ENCODE measurements at regions not wholly inside any gene's neighbourhood (a gene's known extent, or its start where the extent isn't known, plus 50 kb on each side); places are given as distances from the start of the nearest gene placed in this dataset.

DNA sequence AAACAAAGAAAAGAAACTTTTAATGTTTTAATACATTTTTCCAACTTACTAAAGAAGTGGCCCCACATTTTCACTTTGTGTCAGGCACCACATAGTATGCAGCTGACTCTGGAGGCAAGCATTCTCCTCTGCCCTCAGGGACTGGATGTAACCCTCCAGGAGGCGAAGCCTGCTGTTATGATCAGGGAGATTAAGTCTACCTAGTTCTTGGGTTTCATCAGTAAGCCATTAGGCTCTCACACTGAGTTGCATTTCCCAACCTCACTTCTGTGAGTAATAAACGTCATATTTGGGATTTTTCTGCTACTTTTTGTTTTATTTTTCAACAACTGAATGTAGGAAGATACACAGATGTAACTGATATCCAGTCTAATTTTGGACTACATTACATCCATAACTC is 101.2 kb upstream of the LRFN5 start:
- Mint-ChIP-seq H3K4me1 (peaks cover 6% of the 10 kb centered on the region; the same call in 2 of the 3 replicates), H3K27ac (0 out of 2 replicates have a peak overlapping the region, but pooled peaks have one; percentile 28), H3K9me3 (no peaks in the 10 kb centered on the region), H3K36me3 (ENCODE audit: low read depth) (no peaks in the 10 kb centered on the region), H3K27me3 (ENCODE audit: insufficient read depth, low read depth, poor library complexity) (no peaks in the 10 kb centered on the region), H3K4me3 (no peak overlapping the region)
- DNase-seq (ENCODE audit: low spot score) (peak; percentile 37), ATAC-seq (peak; percentile 95)
- H3F3A ChIP-seq (replicated peaks; ENCODE audit: low read depth), result no peaks in the 10 kb centered on the region
- H3K4me2 ChIP-seq, result no peak overlapping the region
- no peak overlapping the region for H3K27ac ChIP-seq (ENCODE audit: low read depth)
- H3K4me1 ChIP-seq (ENCODE audit: insufficient read depth), result peaks cover 10% of the 10 kb centered on the region; the same call in 1 of the 2 replicates
- H3K27me3 ChIP-seq (ENCODE audit: insufficient read depth), result no peaks in the 10 kb centered on the region
- H3K4me3 ChIP-seq, result no peak overlapping the region
- no peak overlapping the region for H2AFZ ChIP-seq
- TF ChIP-seq EZH2 (IDR thresholded peaks at IDR 0.05; ENCODE audit: low read depth, unreplicated experiment), result no peak
- TF ChIP-seq CREB1 (CRISPR knock-in tag; IDR thresholded peaks at IDR 0.05; ENCODE audit: low read depth), result no peak
- no peak for TF ChIP-seq JUNB (IDR thresholded peaks at IDR 0.05; ENCODE audit: unreplicated experiment)
- no peaks in the 10 kb centered on the region for H3K79me2 ChIP-seq (replicated peaks; ENCODE audit: insufficient read depth)
- H3K9me2 ChIP-seq (ENCODE audit: insufficient read depth), result no peaks in the 10 kb centered on the region
- no peaks in the 10 kb centered on the region for H3K36me3 ChIP-seq (ENCODE audit: insufficient read depth)
- no peaks in the 10 kb centered on the region for H4K20me1 ChIP-seq (replicated peaks; ENCODE audit: insufficient read depth)

DNA sequence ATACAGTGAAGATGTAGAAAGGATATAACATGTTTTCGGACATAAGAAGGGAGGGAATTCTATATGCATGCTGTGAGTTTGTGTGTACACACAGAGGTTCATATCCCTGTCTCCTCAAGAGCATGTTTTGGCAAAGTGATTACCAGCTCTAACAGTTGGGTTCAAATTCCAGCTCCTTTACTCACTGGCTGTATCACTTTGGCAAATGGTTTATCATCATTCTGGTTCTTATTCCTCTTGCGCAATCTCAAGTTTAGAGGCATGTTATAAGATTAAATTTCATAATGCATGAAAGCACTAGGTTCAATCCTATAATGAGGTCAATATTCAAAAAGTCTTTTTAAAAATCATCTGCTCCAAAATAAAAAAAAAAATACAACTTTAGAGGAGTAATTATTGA is 107.7 kb upstream of the LRFN5 start:
- no peaks in the 10 kb centered on the region for H3F3A ChIP-seq (replicated peaks; ENCODE audit: low read depth)
- no peak overlapping the region for H3K27ac Mint-ChIP-seq
- H3K9me3 Mint-ChIP-seq, result no peaks in the 10 kb centered on the region
- no peak overlapping the region for H3K4me3 ChIP-seq
- H3K27me3 Mint-ChIP-seq (ENCODE audit: insufficient read depth, low read depth, poor library complexity), result peaks cover 1% of the 10 kb centered on the region
- no peaks in the 10 kb centered on the region for H3K27me3 ChIP-seq (ENCODE audit: insufficient read depth)
- H3K4me3 Mint-ChIP-seq, result no peak overlapping the region
- no peaks in the 10 kb centered on the region for H3K79me2 ChIP-seq (replicated peaks; ENCODE audit: insufficient read depth)
- H3K36me3 Mint-ChIP-seq (ENCODE audit: low read depth), result no peaks in the 10 kb centered on the region
- no peaks in the 10 kb centered on the region for H3K4me1 Mint-ChIP-seq
- no peaks in the 10 kb centered on the region for H3K36me3 ChIP-seq (ENCODE audit: insufficient read depth)
- DNase-seq (ENCODE audit: low spot score) (no peak), ATAC-seq (no peak)
- no peaks in the 10 kb centered on the region for H3K4me1 ChIP-seq (ENCODE audit: insufficient read depth)
- no peak overlapping the region for H2AFZ ChIP-seq
- H3K9me2 ChIP-seq (ENCODE audit: insufficient read depth), result no peaks in the 10 kb centered on the region
- H4K20me1 ChIP-seq (replicated peaks; ENCODE audit: insufficient read depth), result no peaks in the 10 kb centered on the region
- H3K4me2 ChIP-seq, result no peak overlapping the region
- H3K27ac ChIP-seq (ENCODE audit: low read depth), result no peak overlapping the region
- TF ChIP-seq EZH2 (IDR thresholded peaks at IDR 0.05; ENCODE audit: low read depth, unreplicated experiment) (no peak), ZNF331 (CRISPR knock-in tag; IDR thresholded peaks at IDR 0.05; ENCODE audit: low read depth) (no peak), STAT1 (IDR thresholded peaks at IDR 0.05; ENCODE audit: unreplicated experiment) (no peak), ZNF114 (CRISPR knock-in tag; IDR thresholded peaks at IDR 0.05) (no peak), JUNB (IDR thresholded peaks at IDR 0.05; ENCODE audit: unreplicated experiment) (no peak), NANOG (IDR thresholded peaks at IDR 0.05; ENCODE audit: borderline replicate concordance) (no peak), POLR2AphosphoS5 (IDR thresholded peaks at IDR 0.05; ENCODE audit: low read depth) (no peak), EZH2phosphoT487 (IDR thresholded peaks at IDR 0.05; ENCODE audit: unreplicated experiment) (no peak), CREB1 (CRISPR knock-in tag; IDR thresholded peaks at IDR 0.05; ENCODE audit: low read depth) (no peak)
- TF ChIP-seq, protein P1, sequence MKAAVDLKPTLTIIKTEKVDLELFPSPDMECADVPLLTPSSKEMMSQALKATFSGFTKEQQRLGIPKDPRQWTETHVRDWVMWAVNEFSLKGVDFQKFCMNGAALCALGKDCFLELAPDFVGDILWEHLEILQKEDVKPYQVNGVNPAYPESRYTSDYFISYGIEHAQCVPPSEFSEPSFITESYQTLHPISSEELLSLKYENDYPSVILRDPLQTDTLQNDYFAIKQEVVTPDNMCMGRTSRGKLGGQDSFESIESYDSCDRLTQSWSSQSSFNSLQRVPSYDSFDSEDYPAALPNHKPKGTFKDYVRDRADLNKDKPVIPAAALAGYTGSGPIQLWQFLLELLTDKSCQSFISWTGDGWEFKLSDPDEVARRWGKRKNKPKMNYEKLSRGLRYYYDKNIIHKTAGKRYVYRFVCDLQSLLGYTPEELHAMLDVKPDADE (IDR thresholded peaks at IDR 0.05), result no peak
- TF ChIP-seq, protein P2, sequence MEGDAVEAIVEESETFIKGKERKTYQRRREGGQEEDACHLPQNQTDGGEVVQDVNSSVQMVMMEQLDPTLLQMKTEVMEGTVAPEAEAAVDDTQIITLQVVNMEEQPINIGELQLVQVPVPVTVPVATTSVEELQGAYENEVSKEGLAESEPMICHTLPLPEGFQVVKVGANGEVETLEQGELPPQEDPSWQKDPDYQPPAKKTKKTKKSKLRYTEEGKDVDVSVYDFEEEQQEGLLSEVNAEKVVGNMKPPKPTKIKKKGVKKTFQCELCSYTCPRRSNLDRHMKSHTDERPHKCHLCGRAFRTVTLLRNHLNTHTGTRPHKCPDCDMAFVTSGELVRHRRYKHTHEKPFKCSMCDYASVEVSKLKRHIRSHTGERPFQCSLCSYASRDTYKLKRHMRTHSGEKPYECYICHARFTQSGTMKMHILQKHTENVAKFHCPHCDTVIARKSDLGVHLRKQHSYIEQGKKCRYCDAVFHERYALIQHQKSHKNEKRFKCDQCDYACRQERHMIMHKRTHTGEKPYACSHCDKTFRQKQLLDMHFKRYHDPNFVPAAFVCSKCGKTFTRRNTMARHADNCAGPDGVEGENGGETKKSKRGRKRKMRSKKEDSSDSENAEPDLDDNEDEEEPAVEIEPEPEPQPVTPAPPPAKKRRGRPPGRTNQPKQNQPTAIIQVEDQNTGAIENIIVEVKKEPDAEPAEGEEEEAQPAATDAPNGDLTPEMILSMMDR (conservative IDR thresholded peaks at IDR 0.05; ENCODE audit: low read depth in 2 of 2), result no peak
- TF ChIP-seq, protein P3, sequence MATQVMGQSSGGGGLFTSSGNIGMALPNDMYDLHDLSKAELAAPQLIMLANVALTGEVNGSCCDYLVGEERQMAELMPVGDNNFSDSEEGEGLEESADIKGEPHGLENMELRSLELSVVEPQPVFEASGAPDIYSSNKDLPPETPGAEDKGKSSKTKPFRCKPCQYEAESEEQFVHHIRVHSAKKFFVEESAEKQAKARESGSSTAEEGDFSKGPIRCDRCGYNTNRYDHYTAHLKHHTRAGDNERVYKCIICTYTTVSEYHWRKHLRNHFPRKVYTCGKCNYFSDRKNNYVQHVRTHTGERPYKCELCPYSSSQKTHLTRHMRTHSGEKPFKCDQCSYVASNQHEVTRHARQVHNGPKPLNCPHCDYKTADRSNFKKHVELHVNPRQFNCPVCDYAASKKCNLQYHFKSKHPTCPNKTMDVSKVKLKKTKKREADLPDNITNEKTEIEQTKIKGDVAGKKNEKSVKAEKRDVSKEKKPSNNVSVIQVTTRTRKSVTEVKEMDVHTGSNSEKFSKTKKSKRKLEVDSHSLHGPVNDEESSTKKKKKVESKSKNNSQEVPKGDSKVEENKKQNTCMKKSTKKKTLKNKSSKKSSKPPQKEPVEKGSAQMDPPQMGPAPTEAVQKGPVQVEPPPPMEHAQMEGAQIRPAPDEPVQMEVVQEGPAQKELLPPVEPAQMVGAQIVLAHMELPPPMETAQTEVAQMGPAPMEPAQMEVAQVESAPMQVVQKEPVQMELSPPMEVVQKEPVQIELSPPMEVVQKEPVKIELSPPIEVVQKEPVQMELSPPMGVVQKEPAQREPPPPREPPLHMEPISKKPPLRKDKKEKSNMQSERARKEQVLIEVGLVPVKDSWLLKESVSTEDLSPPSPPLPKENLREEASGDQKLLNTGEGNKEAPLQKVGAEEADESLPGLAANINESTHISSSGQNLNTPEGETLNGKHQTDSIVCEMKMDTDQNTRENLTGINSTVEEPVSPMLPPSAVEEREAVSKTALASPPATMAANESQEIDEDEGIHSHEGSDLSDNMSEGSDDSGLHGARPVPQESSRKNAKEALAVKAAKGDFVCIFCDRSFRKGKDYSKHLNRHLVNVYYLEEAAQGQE (IDR thresholded peaks at IDR 0.05; ENCODE audit: unreplicated experiment), result no peak

Data from GM23338 (cell line).